Esophagus muscularis mucosa (tissue), 3 donors: ENCODE measurements at regions not wholly inside any gene's neighbourhood (a gene's known extent, or its start where the extent isn't known, plus 50 kb on each side); places are given as distances from the start of the nearest gene placed in this dataset.

Experiments used
- POLR2A ChIP-seq: fragments of 450-650 bp; IDR thresholded peaks from one replicate; pipeline ENCODE4 v1.6.1; 2017; ENCODE audit warnings: antibody characterized with exemption, moderate library complexity, mild to moderate bottlenecking, low read depth
- POLR2AphosphoS5 ChIP-seq, 2 donors: sonication (generic); formaldehyde crosslinking; IDR thresholded peaks; one replicate each; pipeline ENCODE4 v1.6.1; 2017; ENCODE audit warnings: antibody characterized with exemption in 2 of 2
- TF ChIP-seq, protein P1 (sequence below), 3 experiments: fragments of 200-600 bp in 2 of 3; fragments of 450-650 bp in 1 of 3; sonication (generic) in 2 of 3; IDR thresholded peaks; one replicate each; pipeline ENCODE4 v1.5.1; 2017 to 2019; ENCODE audit warnings: antibody characterized with exemption in 3 of 3, mild to moderate bottlenecking in 2 of 3, moderate library complexity in 1 of 3

DNA sequence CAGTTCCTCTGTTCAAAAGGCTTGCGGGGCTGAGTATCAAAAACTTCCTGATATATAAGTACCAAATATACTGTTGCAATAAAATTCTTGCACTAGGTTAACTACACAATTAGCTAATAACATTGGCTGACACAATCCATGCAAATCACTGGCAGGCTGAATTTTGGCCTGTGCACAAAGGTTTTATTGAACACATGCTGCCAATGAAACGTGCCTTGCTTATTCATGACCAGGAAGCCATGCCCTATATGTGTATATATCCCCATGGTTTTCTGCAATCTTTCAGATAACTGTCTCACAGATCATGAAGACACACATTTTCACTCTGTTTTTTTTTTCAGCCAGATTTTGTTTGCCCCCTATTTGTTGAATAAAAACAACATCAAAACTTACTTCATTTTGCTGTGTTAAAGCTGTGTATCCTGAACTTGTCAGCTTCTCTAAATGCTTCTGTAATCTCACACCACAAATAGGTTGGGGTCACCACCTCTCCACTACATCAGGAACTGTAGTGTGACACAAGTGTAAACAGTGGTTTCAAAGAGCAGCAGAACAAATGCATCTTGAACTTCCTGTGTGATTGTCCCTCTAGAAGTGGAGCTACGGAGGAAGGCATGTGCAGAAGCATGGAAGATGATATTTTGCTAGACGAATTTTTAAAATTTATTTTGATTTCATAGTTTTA, 920.7 kb upstream of the NR2F2 start:
- TF ChIP-seq, protein P1, sequence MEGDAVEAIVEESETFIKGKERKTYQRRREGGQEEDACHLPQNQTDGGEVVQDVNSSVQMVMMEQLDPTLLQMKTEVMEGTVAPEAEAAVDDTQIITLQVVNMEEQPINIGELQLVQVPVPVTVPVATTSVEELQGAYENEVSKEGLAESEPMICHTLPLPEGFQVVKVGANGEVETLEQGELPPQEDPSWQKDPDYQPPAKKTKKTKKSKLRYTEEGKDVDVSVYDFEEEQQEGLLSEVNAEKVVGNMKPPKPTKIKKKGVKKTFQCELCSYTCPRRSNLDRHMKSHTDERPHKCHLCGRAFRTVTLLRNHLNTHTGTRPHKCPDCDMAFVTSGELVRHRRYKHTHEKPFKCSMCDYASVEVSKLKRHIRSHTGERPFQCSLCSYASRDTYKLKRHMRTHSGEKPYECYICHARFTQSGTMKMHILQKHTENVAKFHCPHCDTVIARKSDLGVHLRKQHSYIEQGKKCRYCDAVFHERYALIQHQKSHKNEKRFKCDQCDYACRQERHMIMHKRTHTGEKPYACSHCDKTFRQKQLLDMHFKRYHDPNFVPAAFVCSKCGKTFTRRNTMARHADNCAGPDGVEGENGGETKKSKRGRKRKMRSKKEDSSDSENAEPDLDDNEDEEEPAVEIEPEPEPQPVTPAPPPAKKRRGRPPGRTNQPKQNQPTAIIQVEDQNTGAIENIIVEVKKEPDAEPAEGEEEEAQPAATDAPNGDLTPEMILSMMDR (IDR thresholded peaks at IDR 0.05), result no peak
- TF ChIP-seq POLR2A, result no peak
- no peak for TF ChIP-seq POLR2AphosphoS5 (IDR thresholded peaks at IDR 0.05)
